Esophagus squamous epithelium (tissue), 4 donors: ENCODE measurements at regions not wholly inside any gene's neighbourhood (a gene's known extent, or its start where the extent isn't known, plus 50 kb on each side); places are given as distances from the start of the nearest gene placed in this dataset.

Experiments
- POLR2A ChIP-seq, 4 donors: fragments of 450-650 bp; IDR thresholded peaks; one replicate each; pipeline ENCODE4 v1.6.1; 2017; ENCODE audit warnings: antibody characterized with exemption in 4 of 4, mild to moderate bottlenecking in 4 of 4, moderate library complexity in 3 of 4
- TF ChIP-seq, protein P1 (sequence below), 6 experiments: fragments of 450-650 bp in 4 of 6; fragments of 200-600 bp in 2 of 6; sonication (generic) in 2 of 6; IDR thresholded peaks; one replicate each; pipeline ENCODE4 v1.5.1; 2016 to 2019; ENCODE audit warnings: antibody characterized with exemption in 6 of 6, mild to moderate bottlenecking in 4 of 6, moderate library complexity in 4 of 6

- TF ChIP-seq, protein P1, sequence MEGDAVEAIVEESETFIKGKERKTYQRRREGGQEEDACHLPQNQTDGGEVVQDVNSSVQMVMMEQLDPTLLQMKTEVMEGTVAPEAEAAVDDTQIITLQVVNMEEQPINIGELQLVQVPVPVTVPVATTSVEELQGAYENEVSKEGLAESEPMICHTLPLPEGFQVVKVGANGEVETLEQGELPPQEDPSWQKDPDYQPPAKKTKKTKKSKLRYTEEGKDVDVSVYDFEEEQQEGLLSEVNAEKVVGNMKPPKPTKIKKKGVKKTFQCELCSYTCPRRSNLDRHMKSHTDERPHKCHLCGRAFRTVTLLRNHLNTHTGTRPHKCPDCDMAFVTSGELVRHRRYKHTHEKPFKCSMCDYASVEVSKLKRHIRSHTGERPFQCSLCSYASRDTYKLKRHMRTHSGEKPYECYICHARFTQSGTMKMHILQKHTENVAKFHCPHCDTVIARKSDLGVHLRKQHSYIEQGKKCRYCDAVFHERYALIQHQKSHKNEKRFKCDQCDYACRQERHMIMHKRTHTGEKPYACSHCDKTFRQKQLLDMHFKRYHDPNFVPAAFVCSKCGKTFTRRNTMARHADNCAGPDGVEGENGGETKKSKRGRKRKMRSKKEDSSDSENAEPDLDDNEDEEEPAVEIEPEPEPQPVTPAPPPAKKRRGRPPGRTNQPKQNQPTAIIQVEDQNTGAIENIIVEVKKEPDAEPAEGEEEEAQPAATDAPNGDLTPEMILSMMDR (IDR thresholded peaks at IDR 0.05) = no peak
- TF ChIP-seq POLR2A (IDR thresholded peaks at IDR 0.05) = no peak
Measured at GRCh38 chr7:10100572-10100971, 873.1 kb upstream of the PHF14 start.
